Esophagus muscularis mucosa (tissue), 4 donors: ENCODE measurements at regions not wholly inside any gene's neighbourhood (a gene's known extent, or its start where the extent isn't known, plus 50 kb on each side); places are given as distances from the start of the nearest gene placed in this dataset.

ENCODE experiments used
- DNase-seq: peaks from one replicate; pipeline ENCODE4 v3.0.0-alpha.2; 2017; ENCODE audit errors: extremely low spot score
- H3K27ac ChIP-seq, 4 donors: fragments of 200-600 bp; sonication (generic); replicated peaks in 1 of 4; 1 replicate in 3 of 4; 2 replicates in 1 of 4; pipeline ENCODE4 v1.5.1; 2016 to 2019; ENCODE audit warnings: mild to moderate bottlenecking in 1 of 4
- H3K27me3 ChIP-seq, 4 donors: fragments of 200-600 bp; sonication (generic); one replicate each; pipeline versions ENCODE4 v1.5.1 to v1.6.0; 2016 to 2019
- H3K36me3 ChIP-seq, 4 donors: fragments of 200-600 bp; sonication (generic); one replicate each; pipeline ENCODE4 v1.5.1; 2016 to 2019
- H3K4me1 ChIP-seq, 4 donors: fragments of 200-600 bp; sonication (generic); one replicate each; pipeline ENCODE4 v1.5.1; 2016 to 2019
- H3K4me3 ChIP-seq, 4 donors: fragments of 200-600 bp; sonication (generic); 1 replicate in 2 of 4; 2 replicates in 2 of 4; pipeline ENCODE4 v1.5.1; 2016 to 2019; ENCODE audit warnings: mild to moderate bottlenecking in 4 of 4, moderate library complexity in 1 of 4
- H3K9me3 ChIP-seq, 4 donors: fragments of 200-600 bp; sonication (generic); 1 replicate in 3 of 4; 2 replicates in 1 of 4; pipeline ENCODE4 v1.5.1; 2016 to 2019
- EP300 ChIP-seq: sonication (generic); formaldehyde crosslinking; IDR thresholded peaks from one replicate; pipeline ENCODE4 v1.6.1; 2017; ENCODE audit warnings: antibody characterized with exemption
- POLR2A ChIP-seq: fragments of 450-650 bp; IDR thresholded peaks from one replicate; pipeline ENCODE4 v1.6.1; 2017; ENCODE audit warnings: antibody characterized with exemption, moderate library complexity, mild to moderate bottlenecking, low read depth
- POLR2AphosphoS5 ChIP-seq, 2 donors: sonication (generic); formaldehyde crosslinking; IDR thresholded peaks; one replicate each; pipeline ENCODE4 v1.6.1; 2017; ENCODE audit warnings: antibody characterized with exemption in 2 of 2
- WGBS: methylation state at CpG from one replicate; pipeline ENCODE4 v1.1.5; 2018; 5-methylcytosine and 5-hydroxymethylcytosine counted together
- intact Hi-C: fragments of 100-400 bp; cut with DNase I; formaldehyde crosslinking; loops from one replicate; pipeline ENCODE4 v1.15.1; 2023
- TF ChIP-seq, protein P1 (sequence below), 3 experiments: fragments of 200-600 bp in 2 of 3; fragments of 450-650 bp in 1 of 3; sonication (generic) in 2 of 3; IDR thresholded peaks; one replicate each; pipeline ENCODE4 v1.5.1; 2017 to 2019; ENCODE audit warnings: antibody characterized with exemption in 3 of 3, mild to moderate bottlenecking in 2 of 3, moderate library complexity in 1 of 3

DNA sequence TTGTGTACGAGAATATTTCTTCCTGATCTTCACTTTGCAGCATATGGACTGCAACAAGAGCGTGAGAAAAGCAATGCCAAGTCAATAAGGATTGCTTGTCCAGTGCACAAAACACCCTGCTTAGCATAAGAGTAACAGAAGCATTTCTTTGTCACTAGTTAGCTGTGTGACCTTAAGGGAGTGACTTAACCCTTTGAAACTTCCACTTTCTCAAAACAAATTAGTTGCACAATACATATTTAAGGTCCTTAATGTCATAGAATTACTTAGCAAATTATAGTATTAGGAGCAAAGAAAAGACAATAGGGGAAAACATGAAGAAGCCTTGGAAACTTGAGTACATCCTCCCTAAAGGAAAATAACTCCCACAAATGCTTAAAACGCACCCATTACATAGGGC, 230.1 kb downstream of the RNF152 start:
- H3K4me1 ChIP-seq = no peaks in the 10 kb centered on the region
- 74% methylated on average over 3 of the region's 3 CpGs for WGBS
- H3K4me3 ChIP-seq = no peak overlapping the region
- intact Hi-C loops = no loop called here
- TF ChIP-seq EP300 = no peak
- TF ChIP-seq, protein P1, sequence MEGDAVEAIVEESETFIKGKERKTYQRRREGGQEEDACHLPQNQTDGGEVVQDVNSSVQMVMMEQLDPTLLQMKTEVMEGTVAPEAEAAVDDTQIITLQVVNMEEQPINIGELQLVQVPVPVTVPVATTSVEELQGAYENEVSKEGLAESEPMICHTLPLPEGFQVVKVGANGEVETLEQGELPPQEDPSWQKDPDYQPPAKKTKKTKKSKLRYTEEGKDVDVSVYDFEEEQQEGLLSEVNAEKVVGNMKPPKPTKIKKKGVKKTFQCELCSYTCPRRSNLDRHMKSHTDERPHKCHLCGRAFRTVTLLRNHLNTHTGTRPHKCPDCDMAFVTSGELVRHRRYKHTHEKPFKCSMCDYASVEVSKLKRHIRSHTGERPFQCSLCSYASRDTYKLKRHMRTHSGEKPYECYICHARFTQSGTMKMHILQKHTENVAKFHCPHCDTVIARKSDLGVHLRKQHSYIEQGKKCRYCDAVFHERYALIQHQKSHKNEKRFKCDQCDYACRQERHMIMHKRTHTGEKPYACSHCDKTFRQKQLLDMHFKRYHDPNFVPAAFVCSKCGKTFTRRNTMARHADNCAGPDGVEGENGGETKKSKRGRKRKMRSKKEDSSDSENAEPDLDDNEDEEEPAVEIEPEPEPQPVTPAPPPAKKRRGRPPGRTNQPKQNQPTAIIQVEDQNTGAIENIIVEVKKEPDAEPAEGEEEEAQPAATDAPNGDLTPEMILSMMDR (IDR thresholded peaks at IDR 0.05) = no peak
- no peak for TF ChIP-seq POLR2A
- TF ChIP-seq POLR2AphosphoS5 (IDR thresholded peaks at IDR 0.05) = no peak
- H3K27ac ChIP-seq = no peak overlapping the region
- no peaks in the 10 kb centered on the region for H3K36me3 ChIP-seq
- H3K27me3 ChIP-seq = no peaks in the 10 kb centered on the region
- no peaks in the 10 kb centered on the region for H3K9me3 ChIP-seq
- no peak for DNase-seq

DNA sequence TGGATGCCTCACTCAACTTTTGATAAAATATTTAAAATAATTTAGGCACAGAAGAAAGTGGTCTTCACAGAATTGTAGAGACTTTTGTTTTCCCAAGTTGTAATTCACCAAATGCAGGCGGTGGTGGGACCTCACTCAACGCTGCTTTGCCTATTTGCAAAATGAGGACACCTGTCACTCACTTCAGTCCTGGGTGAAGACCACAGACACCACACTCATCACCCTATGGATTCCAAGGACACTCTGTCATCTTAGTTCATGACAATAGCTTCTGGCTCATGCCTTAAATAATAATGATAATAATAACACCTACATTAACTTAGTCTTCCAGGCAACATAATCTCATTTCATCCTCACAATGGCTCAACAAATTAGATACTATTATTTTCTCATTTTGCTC, 234.4 kb downstream of the RNF152 start:
- WGBS = 54% methylated on average over 2 of the region's 2 CpGs
- Histone ChIP-seq H3K27ac (no peak overlapping the region), H3K4me1 (no peaks in the 10 kb centered on the region), H3K9me3 (no peaks in the 10 kb centered on the region), H3K4me3 (no peak overlapping the region), H3K36me3 (no peaks in the 10 kb centered on the region), H3K27me3 (no peaks in the 10 kb centered on the region)
- intact Hi-C loops = no loop called here
- TF ChIP-seq, protein P1 (IDR thresholded peaks at IDR 0.05) = no peak
- no peak for TF ChIP-seq POLR2AphosphoS5 (IDR thresholded peaks at IDR 0.05)
- TF ChIP-seq POLR2A = no peak
- no peak for TF ChIP-seq EP300
- DNase-seq = no peak

GRCh38 chr18:61657066-61657732, 235.6 kb downstream of the RNF152 start:
- Histone ChIP-seq H3K27me3 (no peaks in the 10 kb centered on the region), H3K27ac (no peak overlapping the region), H3K4me1 (no peaks in the 10 kb centered on the region), H3K4me3 (no peak overlapping the region), H3K36me3 (no peaks in the 10 kb centered on the region), H3K9me3 (no peaks in the 10 kb centered on the region)
- WGBS = 98% methylated on average over 3 of the region's 3 CpGs
- TF ChIP-seq POLR2A = no peak
- TF ChIP-seq, protein P1 (IDR thresholded peaks at IDR 0.05) = no peak
- no peak for TF ChIP-seq EP300
- no peak for TF ChIP-seq POLR2AphosphoS5 (IDR thresholded peaks at IDR 0.05)
- DNase-seq = no peak
- intact Hi-C loops = no loop called here

DNA sequence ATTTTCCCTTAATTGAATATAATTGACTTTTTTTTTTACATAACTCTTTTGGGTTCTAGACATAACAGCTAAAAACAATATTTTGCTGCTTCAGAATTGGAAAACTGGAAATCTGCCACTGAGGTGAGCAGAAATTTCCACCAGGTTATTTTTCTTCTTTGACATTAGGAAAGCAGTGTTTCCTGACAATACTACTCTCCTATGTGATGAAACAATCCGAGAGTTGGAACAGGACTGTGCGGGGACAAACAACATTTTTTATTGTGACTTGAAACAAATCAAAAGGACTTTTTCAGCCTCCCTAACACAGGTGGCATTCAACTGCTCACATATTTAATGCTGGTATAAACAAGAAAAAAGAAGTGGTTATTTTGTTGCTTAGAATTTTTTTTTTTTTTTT, 237.2 kb downstream of the RNF152 start:
- no peaks in the 10 kb centered on the region for H3K9me3 ChIP-seq
- H3K4me3 ChIP-seq = no peak overlapping the region
- intact Hi-C loops = no loop called here
- H3K27ac ChIP-seq = no peak overlapping the region
- H3K36me3 ChIP-seq = no peaks in the 10 kb centered on the region
- DNase-seq = no peak
- H3K4me1 ChIP-seq = no peaks in the 10 kb centered on the region
- TF ChIP-seq EP300 (no peak), POLR2AphosphoS5 (IDR thresholded peaks at IDR 0.05) (no peak), POLR2A (no peak)
- TF ChIP-seq, protein P1 (IDR thresholded peaks at IDR 0.05) = no peak
- 64% methylated on average over 2 of the region's 2 CpGs for WGBS
- no peaks in the 10 kb centered on the region for H3K27me3 ChIP-seq
